ENCODE measurements at regions not wholly inside any gene's neighbourhood (a gene's known extent, or its start where the extent isn't known, plus 50 kb on each side); places are given as distances from the start of the nearest gene placed in this dataset.

- TF ChIP-seq EP300 (conservative IDR thresholded peaks at IDR 0.05; ENCODE audit: poor library complexity, severe bottlenecking) (no peak), RAD21 (conservative IDR thresholded peaks at IDR 0.05) (no peak), SMC3 (conservative IDR thresholded peaks at IDR 0.05; ENCODE audit: poor library complexity) (no peak), EZH2 (IDR thresholded peaks at IDR 0.05; ENCODE audit: borderline replicate concordance, insufficient read depth, low read length, poor library complexity, severe bottlenecking) (no peak), REST (IDR thresholded peaks at IDR 0.05; ENCODE audit: borderline replicate concordance) (no peak)
These were observed 296.4 kb downstream of the ADAMTS20 start for GRCh38 chr12:43255522-43256111.
